Astrocyte of the cerebellum (primary cell): ENCODE measurements at regions not wholly inside any gene's neighbourhood (a gene's known extent, or its start where the extent isn't known, plus 50 kb on each side); places are given as distances from the start of the nearest gene placed in this dataset.

Source experiments
- DNase-seq: peaks from one replicate; pipeline ENCODE4 v3.0.0-alpha.2; 2011; ENCODE audit warnings: low read depth
- H3K4me3 ChIP-seq: 2 replicates; pipeline ENCODE4 v1.5.1; 2011; ENCODE audit warnings: mild to moderate bottlenecking, low read depth, low read length, moderate library complexity
- in situ Hi-C: cut with HindIII; loops from 2 replicates; pipeline ENCODE4 v1.10.0; 2017; ENCODE audit warnings: low sequenced_read_pairs
- TF ChIP-seq, protein P1 (sequence below): IDR thresholded peaks from 2 replicates; pipeline ENCODE4 v1.5.1; 2012; ENCODE audit warnings: low read length, low read depth, moderate library complexity, mild to moderate bottlenecking; ENCODE audit errors: missing control alignments

DNA sequence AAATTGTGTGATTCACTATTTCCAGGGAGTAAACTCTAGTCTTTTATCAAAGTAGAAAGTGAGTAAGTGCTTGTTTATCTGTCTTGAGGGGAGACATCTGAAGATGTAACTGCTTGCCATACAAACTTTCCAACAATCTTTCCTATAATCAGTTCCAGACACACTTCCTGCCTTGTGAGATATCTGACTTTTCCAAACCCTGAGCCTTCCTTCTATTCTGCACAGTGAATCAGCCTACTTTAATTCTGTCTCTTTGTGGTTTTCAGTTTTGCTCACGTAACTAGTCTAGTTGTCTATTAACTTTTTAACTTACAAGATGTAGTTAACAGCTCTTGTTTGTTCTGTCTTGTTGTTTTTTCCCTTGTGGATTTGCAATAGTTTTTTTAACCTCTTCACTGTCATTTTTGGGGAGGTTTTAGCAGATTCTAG is 947.8 kb downstream of the C4orf33 start:
- H3K4me3 ChIP-seq: no peak overlapping the region
- DNase-seq: no peak
- TF ChIP-seq, protein P1, sequence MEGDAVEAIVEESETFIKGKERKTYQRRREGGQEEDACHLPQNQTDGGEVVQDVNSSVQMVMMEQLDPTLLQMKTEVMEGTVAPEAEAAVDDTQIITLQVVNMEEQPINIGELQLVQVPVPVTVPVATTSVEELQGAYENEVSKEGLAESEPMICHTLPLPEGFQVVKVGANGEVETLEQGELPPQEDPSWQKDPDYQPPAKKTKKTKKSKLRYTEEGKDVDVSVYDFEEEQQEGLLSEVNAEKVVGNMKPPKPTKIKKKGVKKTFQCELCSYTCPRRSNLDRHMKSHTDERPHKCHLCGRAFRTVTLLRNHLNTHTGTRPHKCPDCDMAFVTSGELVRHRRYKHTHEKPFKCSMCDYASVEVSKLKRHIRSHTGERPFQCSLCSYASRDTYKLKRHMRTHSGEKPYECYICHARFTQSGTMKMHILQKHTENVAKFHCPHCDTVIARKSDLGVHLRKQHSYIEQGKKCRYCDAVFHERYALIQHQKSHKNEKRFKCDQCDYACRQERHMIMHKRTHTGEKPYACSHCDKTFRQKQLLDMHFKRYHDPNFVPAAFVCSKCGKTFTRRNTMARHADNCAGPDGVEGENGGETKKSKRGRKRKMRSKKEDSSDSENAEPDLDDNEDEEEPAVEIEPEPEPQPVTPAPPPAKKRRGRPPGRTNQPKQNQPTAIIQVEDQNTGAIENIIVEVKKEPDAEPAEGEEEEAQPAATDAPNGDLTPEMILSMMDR: no peak
- in situ Hi-C loops: no loop called here

DNA sequence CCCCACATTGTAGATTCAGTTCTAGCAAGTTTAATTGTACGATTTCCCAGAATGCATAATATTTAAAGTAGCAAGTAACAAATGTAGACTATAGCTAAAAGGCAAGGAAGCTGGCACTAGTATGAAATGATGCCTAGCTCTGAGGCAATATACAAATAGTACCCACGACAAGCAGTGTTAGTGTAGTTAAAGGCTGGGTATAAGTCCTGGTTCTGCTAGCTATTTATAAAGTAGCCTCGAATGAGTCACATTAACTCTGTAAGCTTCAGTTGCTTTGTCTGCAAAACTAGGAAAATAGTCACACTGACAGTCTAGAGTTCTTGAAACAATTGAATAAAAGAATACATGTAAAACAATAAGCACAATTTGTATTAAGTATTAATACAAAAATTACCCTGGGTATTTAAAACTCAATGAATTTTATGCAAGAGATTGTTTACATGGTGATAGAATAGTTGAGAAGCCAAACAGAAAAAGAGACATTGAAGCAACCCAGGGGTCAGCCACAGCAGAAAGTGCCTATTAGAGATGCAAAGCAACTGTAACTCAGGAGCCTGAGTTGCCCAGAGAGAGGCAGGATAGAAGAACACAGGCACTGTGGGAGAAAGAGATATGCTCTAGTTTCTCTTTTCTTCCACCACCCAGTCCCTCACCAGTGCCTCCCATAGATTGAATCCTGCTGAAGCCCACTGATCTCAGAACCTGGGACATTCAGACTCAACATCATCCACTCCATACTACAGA is 949.0 kb downstream of the C4orf33 start:
- in situ Hi-C loops: no loop called here
- no peak for DNase-seq
- TF ChIP-seq, protein P1: no peak
- no peak overlapping the region for H3K4me3 ChIP-seq

DNA sequence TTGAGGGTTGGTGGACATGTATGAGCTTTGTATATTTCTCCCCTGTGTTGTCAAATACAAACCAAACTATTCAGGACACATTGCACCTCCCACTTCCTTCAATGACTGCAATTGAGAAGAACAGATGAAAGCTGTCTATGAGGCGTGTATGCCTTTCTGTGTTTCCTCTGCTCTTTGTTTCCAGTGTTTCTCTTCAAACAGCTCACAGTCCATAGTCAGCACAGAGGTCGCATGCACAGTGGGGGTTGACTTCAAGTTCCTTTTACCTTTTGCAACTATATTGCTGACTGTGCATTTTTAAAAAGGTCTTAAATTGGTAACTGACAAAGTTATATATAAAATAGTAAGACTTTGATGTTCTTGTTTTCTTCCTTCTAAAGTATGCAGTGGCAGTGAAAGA is 957.8 kb downstream of the C4orf33 start:
- no peak overlapping the region for H3K4me3 ChIP-seq
- DNase-seq: no peak
- TF ChIP-seq, protein P1: no peak
- in situ Hi-C loops: no loop called here

DNA sequence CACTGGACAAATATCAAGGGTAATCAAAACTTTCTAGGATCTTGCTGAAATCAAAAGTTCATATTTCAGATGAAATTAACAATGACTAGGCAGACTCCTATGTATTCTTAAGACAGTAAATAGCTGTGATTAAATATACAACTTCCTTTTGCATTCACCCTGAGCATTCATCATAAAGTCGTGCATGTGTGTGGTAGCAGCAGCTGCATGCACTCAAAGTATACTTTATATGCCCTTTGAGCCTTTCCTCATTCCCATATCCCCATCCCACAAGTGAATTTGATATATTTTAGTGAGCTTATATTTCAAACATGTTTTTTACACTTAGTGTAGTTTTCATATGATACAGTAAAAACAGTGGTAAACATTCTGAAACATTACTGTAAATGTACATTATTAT is 959.0 kb downstream of the C4orf33 start:
- TF ChIP-seq, protein P1: no peak
- DNase-seq: no peak
- in situ Hi-C loops: no loop called here
- no peak overlapping the region for H3K4me3 ChIP-seq

DNA sequence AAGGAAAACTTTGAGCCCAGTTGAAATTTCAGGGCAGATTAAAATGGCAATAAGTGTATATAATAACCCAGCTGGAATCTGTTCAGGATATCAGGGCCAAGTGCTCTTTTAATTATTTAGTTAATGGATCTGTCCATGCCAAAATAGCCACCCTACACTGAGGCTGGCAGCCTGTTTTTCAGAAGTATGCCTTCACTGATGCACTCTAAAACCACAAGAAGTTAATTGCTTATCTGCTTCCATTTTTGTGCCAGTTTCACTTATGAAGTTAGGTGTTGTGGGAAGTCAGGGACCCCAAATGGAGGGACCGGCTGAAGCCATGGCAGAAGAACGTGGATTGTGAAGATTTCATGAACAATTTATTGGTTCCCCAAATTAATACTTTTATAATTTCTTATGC is 960.3 kb downstream of the C4orf33 start:
- TF ChIP-seq, protein P1: no peak
- no peak for DNase-seq
- no peak overlapping the region for H3K4me3 ChIP-seq
- in situ Hi-C loops: no loop called here

DNA sequence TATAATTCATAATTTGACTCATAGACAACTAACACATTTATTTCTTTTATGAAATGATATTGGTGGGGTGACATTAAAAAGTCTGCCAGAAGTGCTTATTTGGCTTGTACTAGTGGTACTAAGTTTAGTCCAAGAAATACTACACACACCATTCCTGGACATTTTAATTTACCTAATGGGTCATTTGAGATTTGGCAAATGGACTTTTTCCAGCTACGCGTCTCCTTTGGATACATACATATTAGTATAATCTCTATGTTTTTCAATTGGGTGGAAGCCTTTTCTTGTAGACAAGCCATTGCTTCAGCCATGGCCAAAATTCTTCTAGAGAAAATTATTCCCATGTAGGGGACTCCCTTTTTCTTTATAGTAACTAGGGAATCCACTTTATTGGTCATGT is 968.5 kb downstream of the C4orf33 start:
- H3K4me3 ChIP-seq: no peak overlapping the region
- TF ChIP-seq, protein P1: no peak
- in situ Hi-C loops: no loop called here
- DNase-seq: no peak
